HG02678 (cell line): ENCODE measurements at regions not wholly inside any gene's neighbourhood (a gene's known extent, or its start where the extent isn't known, plus 50 kb on each side); places are given as distances from the start of the nearest gene placed in this dataset.
"Not testable (repeated sequence)": the region's sequence is repeated elsewhere in the genome, so short reads cannot be mapped to it uniquely, and the experiment has no call there.

Source experiments
- ATAC-seq: cut with Tn5 transposase; IDR thresholded peaks from one replicate; pipeline ENCODE4 v1.9.1; 2021; ENCODE audit warnings: mild to moderate bottlenecking, moderate library complexity; ENCODE audit not compliant: unreplicated experiment

GRCh38 chr12:67484791-67485480 lies 163.6 kb upstream of the DYRK2 start:
- ATAC-seq: no peak

DNA sequence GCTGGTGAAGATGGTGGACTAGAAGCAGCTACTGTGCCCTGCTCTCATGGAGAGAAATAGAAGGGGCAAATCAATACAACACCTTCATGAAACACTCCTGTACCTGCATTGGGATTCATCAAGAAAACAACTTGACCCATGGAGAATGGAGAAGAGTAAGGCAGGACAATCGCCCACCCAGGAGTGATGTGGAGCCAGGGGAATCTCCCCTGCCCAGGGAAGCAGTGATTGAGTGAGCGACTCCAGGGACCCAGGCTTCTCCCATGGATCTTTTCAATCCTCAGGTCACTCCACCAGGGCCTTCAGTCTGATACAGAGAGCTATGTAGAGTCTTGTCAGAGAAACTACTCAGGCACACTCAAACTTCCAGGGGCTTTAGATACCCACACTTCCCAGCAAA lies 161.9 kb upstream of the DYRK2 start:
- ATAC-seq: no peak

- not testable (repeated sequence) for ATAC-seq
Measured at GRCh38 chr12:67488349-67488748, 160.2 kb upstream of the DYRK2 start.

GRCh38 chr12:67489007-67489406 lies 159.5 kb upstream of the DYRK2 start:
- ATAC-seq: no peak

DNA sequence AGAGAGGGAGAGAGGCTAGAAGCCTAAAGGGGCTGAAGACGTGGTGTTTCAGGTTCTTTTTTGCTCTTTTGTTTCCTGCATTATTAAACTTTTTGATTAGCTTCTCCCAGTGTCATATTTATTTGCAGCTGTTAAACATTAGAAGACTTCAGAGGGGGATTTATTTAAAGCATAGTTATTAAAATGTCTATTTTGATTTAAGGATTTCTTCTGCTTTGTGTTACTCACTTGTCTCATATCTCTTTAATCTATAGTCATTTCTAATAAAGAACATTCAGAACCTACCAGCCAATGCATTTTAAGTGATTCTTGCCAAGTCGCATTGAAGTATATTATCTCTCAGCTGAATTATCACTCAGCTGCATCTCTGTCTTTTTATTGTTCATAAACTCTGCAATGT lies 152.0 kb upstream of the DYRK2 start:
- no peak for ATAC-seq

GRCh38 chr12:67498991-67499390 lies 149.6 kb upstream of the DYRK2 start:
- ATAC-seq: no peak

- ATAC-seq: no peak
Measured at GRCh38 chr12:67501362-67501761, 147.2 kb upstream of the DYRK2 start.

DNA sequence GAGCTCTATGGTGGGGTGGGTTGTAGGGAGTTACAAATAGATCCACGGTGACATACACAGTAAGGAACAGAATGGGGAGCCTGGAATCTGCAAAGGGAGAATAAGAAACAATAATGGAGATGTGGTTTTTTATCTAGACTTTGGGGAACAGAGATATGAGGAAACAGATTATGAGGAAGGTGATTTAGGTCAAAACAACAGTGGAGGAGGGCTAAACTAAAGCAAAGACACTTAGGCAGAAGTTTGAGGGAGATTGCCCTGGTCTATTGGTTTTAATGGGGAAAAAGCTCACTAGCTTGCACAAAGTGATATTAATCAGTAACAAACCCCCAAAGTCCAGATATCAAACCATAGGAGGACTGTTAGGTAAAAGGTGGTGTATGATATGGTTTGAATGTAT lies 144.5 kb upstream of the DYRK2 start:
- no peak for ATAC-seq

DNA sequence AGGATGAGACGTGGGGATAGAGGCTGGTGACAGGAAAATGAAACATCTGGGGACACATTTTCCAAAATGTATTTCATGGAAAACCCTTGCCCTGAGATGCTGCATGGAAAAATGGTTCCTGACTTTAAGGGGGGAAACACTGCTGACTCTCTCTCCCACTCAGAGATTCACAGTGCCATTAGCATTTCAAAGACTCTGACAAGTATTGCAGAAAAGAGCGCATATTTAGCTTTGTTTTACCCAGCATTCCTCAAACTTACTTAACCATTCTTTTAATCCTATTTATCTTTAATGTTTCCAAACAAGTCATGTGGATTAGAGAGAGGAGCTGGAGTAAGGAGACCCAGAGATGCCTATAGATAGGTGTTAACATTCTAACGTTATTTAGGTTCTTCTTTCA lies 141.8 kb upstream of the DYRK2 start:
- no peak for ATAC-seq

- ATAC-seq: no peak
Measured at GRCh38 chr12:67508830-67509229, 139.7 kb upstream of the DYRK2 start.

DNA sequence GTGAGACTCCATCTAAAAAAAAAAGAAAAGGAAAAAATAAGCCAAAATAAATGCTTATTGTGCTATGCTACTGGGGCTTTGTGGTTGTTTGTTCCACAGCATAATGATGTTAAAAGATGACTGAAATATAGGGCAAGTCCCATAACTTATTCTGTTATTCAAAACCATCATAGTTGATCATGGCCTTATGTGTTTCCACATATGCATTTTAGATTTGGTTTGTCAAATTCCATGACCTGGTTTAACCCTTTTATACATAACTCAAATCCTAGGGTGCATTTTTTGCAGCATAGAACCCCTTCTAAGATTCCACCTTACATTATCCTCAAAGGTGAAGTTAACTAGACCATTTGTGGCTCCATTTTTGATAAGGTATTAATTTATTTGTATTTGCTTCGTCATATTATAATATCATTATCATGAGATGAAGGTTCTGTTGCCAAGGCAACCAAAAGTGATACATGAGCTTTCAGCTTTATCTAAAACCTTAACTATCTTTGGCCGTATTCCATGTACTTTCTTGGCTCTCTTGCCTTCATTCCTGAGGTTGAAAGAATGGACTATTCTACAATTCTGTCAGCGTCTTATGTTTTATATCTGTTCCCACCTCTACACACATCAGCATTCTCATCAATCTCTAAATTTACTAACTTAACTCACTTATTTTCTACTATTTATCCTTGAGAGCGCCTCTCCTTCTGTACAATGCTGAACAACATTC lies 138.7 kb upstream of the DYRK2 start:
- no peak for ATAC-seq

- no peak for ATAC-seq
Measured at GRCh38 chr12:67512061-67512460, 136.5 kb upstream of the DYRK2 start.

- no peak for ATAC-seq
Measured at GRCh38 chr12:67514502-67514901, 134.0 kb upstream of the DYRK2 start.

- ATAC-seq: peak; percentile 93
Measured at GRCh38 chr12:67515679-67516340, 132.7 kb upstream of the DYRK2 start.

DNA sequence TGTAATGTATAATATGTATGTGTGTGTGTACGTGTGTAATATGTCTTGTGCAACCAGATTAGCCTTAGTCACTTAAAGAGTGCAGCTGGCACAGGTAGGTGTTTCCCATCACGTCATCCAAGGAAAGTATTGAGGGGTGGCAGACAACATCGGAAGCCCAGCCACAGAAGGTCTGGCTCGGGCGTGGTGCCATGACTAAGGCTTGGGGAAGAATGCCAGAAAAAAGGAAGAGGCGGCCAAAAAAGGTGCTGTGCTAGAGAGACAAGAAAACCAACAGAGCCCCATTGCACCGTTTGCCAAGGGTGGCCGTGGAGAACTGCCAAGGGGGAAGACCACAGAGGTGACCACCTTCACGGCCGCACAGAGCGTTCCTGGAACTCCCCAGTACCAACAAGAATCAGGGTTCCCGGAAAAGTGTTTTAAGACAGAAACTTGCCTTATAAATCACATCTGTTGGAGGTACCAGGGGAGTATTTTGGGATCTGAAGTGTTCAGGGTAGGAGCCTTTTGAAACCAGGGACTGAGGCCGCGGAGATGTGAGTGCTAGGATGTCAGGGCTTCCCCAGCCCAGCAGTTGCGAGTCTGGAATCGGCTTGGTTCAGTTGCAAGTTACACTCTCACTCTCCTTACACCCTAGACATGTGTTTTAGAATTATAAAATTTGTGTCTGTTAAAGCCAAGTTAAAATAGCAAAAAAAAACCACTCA lies 131.2 kb upstream of the DYRK2 start:
- no peak for ATAC-seq

DNA sequence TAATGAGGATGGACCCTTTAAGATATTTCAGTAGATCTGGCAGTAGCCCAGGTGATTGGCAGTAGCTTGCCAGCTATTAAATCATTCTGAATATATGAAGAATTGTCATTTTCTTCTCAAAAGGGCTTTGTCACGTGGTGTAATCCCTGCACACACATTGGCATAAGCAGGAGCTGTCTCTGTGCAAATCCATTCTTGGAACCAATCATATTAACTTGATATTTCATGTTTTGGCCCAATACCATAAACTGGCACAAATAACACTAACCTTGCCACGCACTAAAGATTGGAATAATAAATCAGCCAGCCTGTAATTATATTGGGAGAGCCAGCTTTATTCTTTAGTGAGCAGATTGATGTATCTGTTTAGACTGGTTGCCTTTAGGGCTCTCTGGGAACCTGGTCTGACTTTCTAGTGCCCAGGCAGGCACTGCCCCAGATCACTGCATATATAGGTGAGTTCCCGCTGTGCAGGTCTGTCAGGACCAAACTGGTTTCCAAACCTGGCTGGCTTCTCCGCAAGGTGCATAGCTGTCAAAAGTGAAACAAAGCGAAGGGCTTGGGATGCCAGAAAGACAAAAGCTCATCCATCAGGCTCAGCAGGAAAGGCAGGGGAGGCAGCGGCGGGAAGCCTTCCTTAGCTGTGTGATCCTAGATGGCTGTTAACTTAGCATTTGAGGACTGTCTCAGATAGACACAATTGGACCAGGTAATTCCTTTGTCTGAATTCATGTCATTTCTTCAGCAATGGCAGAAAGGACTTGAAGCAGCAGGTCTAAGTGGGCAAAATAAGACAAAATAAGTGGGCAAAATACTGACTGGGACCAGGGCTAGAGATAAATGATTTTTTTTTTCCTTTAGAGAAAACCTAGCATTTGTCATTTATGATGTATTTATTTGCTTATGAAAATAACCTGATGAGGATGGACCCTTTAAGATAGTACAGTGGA lies 128.8 kb upstream of the DYRK2 start:
- no peak for ATAC-seq

GRCh38 chr12:67520606-67521005 lies 127.9 kb upstream of the DYRK2 start:
- no peak for ATAC-seq

DNA sequence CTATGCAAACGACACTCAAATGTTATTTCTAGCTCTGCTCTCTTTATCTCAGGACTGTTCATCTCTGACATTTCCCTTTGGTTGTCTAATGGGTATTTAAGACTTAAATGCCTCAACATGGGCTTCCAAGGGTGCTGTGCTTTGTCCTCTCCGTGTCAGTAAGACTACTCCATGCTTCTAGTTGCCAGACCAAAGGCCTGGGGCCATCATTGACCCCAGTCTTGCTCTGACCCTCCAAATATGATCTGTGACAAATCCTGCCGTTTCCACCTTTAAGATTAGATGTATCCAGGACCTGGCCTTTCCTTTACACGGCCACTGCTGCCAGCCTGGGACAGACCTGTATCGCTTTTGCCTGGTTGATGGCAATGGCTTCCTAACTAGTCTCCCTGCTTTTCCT lies 126.3 kb upstream of the DYRK2 start:
- ATAC-seq: no peak

GRCh38 chr12:67523538-67523937 lies 125.0 kb upstream of the DYRK2 start:
- ATAC-seq: no peak

DNA sequence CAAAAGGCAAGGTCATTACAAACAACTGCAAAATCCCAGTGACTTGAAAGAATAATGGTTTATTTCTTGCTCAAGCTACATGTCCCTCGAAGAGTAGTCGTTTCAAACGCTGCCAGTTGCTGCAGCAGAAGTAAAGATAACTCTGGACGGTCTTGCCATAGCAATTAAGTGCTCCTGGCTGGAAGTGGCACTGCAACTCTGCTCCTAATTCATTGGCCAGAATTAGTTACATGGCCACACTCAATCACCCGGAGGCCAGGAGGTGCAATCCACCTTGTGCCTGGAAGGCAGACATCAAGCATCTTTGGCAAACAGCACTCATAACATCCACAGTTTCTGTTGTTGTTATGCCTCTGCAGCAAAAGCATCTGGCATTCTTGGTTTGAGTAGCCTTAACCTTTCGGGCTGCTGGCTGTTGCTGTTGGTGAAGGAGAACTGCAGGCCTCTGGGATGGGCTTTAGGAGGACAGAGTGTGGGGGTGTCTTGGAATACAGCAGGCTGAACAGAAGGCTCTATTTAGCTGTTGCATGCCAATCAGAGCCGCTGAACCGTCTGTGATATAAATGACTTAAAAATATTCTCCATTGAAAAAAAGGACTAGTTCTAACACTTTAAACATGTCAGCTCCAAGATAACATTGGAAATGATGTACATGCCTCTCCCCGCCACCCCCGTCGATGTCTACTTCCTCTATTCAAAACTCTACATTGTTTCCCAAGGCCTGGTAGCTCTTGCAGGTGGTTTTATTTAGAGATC lies 123.5 kb upstream of the DYRK2 start:
- no peak for ATAC-seq
